NCI-H2171 (cell line): ENCODE measurements at regions not wholly inside any gene's neighbourhood (a gene's known extent, or its start where the extent isn't known, plus 50 kb on each side); places are given as distances from the start of the nearest gene placed in this dataset.
"Not testable (repeated sequence)": the region's sequence is repeated elsewhere in the genome, so short reads cannot be mapped to it uniquely, and the experiment has no call there.

Experiments used
- DNase-seq: peaks from one replicate; lab custom pipeline; 2025; lab: John Stamatoyannopoulos, UW

GRCh38 chr5:152701305-152701949, 296.3 kb upstream of the NMUR2 start:
- DNase-seq, result no peak

DNA sequence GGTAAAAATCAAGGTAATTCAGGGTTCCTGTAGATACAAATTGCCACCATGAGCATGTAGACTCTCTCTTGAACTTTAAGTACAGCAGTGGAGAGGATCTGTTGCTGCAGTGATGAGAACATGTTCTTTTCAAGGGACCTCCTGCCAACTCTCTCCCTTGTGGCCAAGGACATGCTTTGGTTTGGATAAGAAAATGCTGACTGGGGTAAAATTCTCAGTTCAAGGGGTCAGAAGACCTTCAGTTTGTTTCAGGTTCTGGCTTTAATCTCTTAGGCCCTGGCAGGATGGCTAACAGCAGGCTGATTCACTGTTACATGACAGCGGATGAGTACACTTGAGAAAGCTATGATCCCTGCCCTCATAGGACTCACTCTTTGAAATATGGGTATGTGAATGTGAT, 299.2 kb upstream of the NMUR2 start:
- no peak for DNase-seq

DNA sequence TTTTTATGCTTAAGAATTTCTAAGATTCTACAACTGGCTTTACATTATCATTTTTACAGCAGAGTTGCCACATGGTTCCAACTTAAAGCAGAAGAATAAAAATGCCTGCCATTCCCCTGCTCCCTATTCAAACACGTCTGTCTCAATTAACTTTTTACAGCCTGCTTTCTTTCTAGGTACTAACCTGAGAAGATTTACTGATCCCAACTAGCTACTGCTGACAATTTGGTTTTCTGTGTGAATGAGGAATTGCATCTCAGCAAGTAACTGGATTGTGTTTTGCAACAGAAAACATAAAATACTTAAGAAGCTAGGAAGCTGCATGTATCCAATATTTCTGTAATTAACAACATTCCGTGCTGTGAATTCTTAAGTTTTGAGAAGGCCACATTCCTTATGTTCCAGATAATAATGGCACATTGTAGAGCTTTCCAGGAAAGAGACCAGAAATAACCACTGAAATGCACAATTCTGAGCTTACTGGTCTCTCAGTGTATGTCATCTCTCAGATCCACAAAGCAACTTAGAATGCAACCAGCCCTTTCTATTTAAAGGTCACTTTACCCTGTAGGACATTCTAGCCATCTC, 306.8 kb upstream of the NMUR2 start:
- no peak for DNase-seq

- DNase-seq, result no peak
These were observed 312.3 kb upstream of the NMUR2 start for GRCh38 chr5:152717393-152717792.

- no peak for DNase-seq
These were observed 318.4 kb upstream of the NMUR2 start for GRCh38 chr5:152723482-152723881.

DNA sequence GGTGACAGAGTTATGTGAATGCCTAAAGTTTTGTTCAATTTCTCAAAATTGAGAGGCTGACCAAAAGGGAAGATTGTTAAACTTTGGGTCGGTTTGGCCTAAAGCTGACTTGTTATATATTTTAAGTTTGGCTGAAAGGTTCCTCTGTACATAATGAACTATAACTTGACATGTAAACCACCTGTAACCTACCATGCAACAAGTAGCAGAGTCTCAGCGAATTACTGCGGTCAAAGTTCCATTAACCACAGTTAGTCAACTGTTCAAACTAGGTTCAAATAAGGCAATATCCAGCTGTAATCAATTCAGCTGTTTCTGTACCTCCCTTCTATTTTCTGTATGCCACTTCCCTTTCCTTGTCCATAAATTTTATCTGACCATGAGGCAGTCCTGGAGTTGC, 325.1 kb upstream of the NMUR2 start:
- DNase-seq, result no peak

DNA sequence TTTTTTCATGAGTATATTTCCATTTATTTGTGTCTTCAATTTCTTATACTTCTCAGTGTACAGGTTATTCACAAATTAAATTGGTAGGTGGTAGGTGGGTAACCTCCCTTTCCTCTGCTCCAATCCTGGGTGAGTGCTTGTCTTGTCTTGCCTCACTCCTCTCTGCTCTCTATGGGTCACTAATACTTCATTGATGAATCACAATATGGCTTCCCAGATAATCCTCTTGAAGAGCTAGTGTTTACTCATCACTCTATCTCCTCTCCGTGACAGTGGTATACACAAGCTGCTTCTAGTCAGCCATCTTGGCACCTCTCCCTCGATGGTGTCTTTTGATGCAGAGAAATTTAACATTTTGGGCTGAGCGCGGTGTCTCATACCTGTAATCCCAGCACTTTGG, 331.8 kb upstream of the NMUR2 start:
- DNase-seq, result no peak

GRCh38 chr5:152739916-152740315, 334.8 kb upstream of the NMUR2 start:
- no peak for DNase-seq

- not testable (repeated sequence) for DNase-seq
These were observed 336.0 kb upstream of the NMUR2 start for GRCh38 chr5:152741126-152741525.

DNA sequence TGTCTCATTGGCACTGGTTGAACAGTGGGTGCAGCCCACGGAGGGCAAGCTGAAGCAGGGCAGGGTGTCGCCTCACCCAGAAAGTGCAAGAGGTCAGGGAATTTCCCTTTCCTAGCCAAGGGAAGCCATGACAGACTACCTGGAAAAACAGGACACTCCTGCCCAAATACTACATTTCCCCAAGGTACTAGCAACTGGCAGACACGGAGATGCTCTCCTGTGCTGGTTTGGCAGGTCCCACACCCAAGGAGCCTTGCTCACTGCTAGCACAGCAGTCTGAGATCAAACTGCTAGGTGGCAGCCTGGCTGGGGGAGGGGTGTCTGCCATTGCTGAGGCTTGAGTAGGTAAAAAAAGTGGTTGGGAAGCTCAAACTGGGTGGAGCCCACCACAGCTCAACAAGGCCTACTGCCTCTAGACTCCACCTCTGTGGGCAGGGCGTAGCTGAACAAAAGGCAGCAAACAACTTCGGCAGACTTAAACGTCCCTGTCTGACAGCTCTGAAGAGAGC, 382.7 kb upstream of the NMUR2 start:
- not testable (repeated sequence) for DNase-seq

- DNase-seq, result no peak
These were observed 396.8 kb upstream of the NMUR2 start for GRCh38 chr5:152801886-152802285.

- no peak for DNase-seq
These were observed 399.1 kb upstream of the NMUR2 start for GRCh38 chr5:152804179-152804578.

DNA sequence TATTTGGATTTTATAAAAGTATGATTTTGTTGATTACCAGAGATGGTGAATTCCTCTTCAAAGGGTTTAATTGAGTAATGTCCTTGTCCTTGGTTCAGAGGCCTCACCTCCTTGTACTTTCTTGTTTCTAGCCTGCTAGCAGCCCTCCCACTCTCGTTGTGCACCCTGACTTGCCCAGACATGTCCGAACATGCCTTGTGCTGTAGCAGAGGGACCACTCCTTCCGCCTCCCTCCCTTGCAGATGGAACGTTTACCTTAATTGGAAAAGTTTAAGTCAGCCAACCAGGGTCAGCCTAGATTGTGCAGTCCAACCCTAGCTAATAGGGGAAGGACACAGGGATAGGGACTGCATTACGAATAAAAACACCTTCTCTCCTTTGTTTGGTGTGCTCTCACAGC, 406.9 kb upstream of the NMUR2 start:
- no peak for DNase-seq

- no peak for DNase-seq
These were observed 408.4 kb upstream of the NMUR2 start for GRCh38 chr5:152813526-152813925.

DNA sequence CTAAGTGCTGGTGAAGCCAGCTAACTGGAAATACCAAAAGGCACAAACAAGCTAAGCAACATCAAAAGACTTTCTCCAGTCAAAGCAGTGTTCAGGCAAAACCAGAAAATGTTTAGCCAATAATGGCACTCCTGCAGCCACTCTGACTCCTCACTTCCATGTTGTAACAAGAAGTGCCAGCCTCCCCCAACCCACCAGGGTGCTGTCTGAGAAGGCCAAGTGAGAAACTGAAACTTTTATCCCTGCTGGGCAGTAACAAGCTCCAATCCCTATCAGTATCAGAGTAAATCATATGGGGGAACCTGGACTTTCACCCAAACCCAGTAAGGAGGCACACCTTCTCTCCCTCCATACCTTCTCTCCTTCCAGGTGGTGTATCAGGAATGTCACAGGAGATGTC, 414.8 kb upstream of the NMUR2 start:
- no peak for DNase-seq

GRCh38 chr5:152824316-152824715, 419.2 kb upstream of the NMUR2 start:
- DNase-seq, result no peak

GRCh38 chr5:152838241-152838786, 433.2 kb upstream of the NMUR2 start:
- DNase-seq, result no peak

GRCh38 chr5:152844713-152845112, 439.6 kb upstream of the NMUR2 start:
- DNase-seq, result no peak

GRCh38 chr5:152853361-152853760, 448.3 kb upstream of the NMUR2 start:
- DNase-seq, result no peak

DNA sequence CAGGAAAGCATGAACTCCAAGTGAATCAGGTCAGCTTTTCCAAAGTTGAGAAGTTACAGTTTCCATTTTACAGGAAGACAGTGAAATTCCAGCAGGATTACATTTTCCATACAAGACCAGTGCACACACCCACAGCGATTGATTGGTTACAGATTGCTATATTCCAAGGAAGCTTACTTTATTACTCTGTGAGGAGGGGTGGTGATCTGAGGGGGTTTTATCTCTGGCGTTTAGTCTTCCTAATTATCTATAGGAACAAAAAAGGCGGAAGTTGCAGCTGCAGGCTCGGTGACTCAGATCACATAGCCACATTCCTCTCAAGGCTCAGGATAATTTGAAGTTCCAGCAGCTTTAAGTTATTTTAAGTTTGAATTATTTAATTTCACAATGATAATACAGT, 450.4 kb upstream of the NMUR2 start:
- DNase-seq, result no peak

- no peak for DNase-seq
These were observed 456.2 kb upstream of the NMUR2 start for GRCh38 chr5:152861231-152861630.

DNA sequence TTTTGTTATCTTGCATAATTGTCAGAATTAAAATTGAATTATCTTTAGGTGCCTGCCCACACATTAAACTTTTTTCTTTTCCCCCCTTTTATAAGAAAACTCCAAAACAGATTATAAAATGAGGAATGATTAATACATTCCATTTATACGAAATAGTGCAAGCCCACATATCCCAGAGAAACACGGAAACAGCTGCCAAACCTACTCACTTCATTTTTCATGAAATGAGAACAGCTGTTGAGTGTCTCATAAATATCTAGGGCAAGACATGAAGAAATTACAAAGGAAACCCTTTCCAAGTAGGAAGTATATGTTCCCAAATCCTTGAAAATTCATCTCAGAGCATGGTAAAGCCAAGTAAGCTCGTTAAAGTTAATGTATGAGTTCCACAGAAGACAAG, 459.4 kb upstream of the NMUR2 start:
- DNase-seq, result no peak

- DNase-seq, result no peak
These were observed 459.9 kb upstream of the NMUR2 start for GRCh38 chr5:152864991-152865390.

DNA sequence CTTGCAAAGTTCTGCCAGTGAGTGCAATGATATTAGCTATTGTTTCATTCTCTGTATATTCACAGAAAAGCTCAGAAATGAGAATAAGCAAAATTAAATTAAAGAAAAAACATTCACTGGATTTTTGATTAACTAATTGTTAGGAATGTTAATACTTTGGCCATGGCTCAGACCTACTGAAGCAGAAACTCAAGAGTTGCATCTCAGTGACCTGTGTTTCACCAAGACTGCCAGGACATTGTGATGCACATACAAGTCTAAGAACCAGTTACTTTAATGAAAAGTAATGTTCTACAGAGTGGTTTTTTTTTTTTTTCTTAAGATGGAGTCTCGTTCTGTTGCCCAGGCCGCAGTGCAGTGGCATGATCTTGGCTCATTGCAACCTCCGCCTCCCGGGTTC, 464.9 kb upstream of the NMUR2 start:
- DNase-seq, result no peak
